HepG2 (cell line): ENCODE measurements at regions not wholly inside any gene's neighbourhood (a gene's known extent, or its start where the extent isn't known, plus 50 kb on each side); places are given as distances from the start of the nearest gene placed in this dataset.

Source experiments
- ATAC-seq: fragments of 200-7000 bp; cut with Tn5 transposase; 3 replicates; pipeline ENCODE4 v1.9.1; 2020; ENCODE audit warnings: mild to moderate bottlenecking, moderate library complexity
- BruUV-seq: library from RNA; stranded (reverse); fragments of 400-500 nt; replicated peaks from 2 replicates; lab custom pipeline; 2021; lab: Mats Ljungman, UMichigan
- CTCF ChIA-PET: fragments of 300-600 bp; formaldehyde crosslinking; extraction: SDS; loops from one replicate; lab custom pipeline; 2021; ENCODE audit warnings: low total read pairs, inconsistent platforms, low intra/inter-chr PET ratio; lab: Yijun Ruan, JAX
- POLR2A ChIA-PET: fragments of 350-600 bp; sonication (Branson Sonifier 250); formaldehyde crosslinking; loops from one replicate; lab custom pipeline; 2020; ENCODE audit warnings: antibody characterized with exemption, inconsistent platforms; lab: Yijun Ruan, JAX
- DNase-seq: peaks from one replicate; pipeline ENCODE4 v3.0.0-alpha.2; 2015; ENCODE audit warnings: low spot score
- FAIRE-seq: peaks from 3 replicates; lab custom pipeline; 2011; peaks lifted over from hg19 to GRCh38; lab: Jason Lieb, UNC
- H2AFZ ChIP-seq: one replicate; pipeline ENCODE4 v1.6.1; 2011; ENCODE audit warnings: low read length, inconsistent platforms
- H3K27ac ChIP-seq: fragments of 300-600 bp; 3 replicates; pipeline ENCODE4 v1.8.0; 2011; ENCODE audit warnings: mixed run types, mild to moderate bottlenecking, mixed read lengths, low read length, inconsistent platforms; ENCODE audit not compliant: insufficient read depth; ENCODE audit errors: extremely low read length
- H3K27me3 ChIP-seq, 2 experiments: fragments of 200-600 bp in 1 of 2; 2 replicates in 1 of 2; 3 replicates in 1 of 2; pipeline versions ENCODE4 v1.6.0 to v1.8.0; 2011; ENCODE audit warnings: low read length in 2 of 2, mild to moderate bottlenecking in 2 of 2, moderate library complexity in 2 of 2, inconsistent platforms in 1 of 2; ENCODE audit not compliant: insufficient read depth in 2 of 2, control insufficient read depth in 1 of 2
- H3K36me3 ChIP-seq, 2 experiments: fragments of 200-600 bp in 1 of 2; replicated peaks in 1 of 2; 2 replicates in 1 of 2; 3 replicates in 1 of 2; pipeline versions ENCODE4 v1.5.1 to v1.8.0; 2011; ENCODE audit warnings: low read length in 2 of 2, inconsistent platforms in 1 of 2; ENCODE audit not compliant: insufficient read depth in 2 of 2, control insufficient read depth in 1 of 2
- H3K4me1 ChIP-seq: 2 replicates; pipeline ENCODE4 v1.5.1; 2012; ENCODE audit warnings: low read length, inconsistent platforms; ENCODE audit not compliant: insufficient read depth
- H3K4me2 ChIP-seq: 2 replicates; pipeline ENCODE4 v1.6.0; 2011; ENCODE audit warnings: low read depth, low read length, inconsistent platforms
- H3K4me3 ChIP-seq, 3 experiments: fragments of 200-600 bp in 1 of 3; sonication (generic), shearing (Covaris generic) in 1 of 3; replicated peaks in 1 of 3; 2 replicates each; pipeline ENCODE4 v1.5.1; 2011 to 2016; ENCODE audit warnings: low read length in 3 of 3, inconsistent platforms in 2 of 3, low read depth in 2 of 3, mild to moderate bottlenecking in 2 of 3, control low read depth in 1 of 3, mixed read lengths in 1 of 3; ENCODE audit not compliant: insufficient read depth in 1 of 3
- H3K79me2 ChIP-seq: one replicate; pipeline ENCODE4 v1.6.1; 2011; ENCODE audit warnings: low read length, inconsistent platforms; ENCODE audit not compliant: insufficient read depth
- H3K9ac ChIP-seq: 2 replicates; pipeline ENCODE4 v1.6.0; 2011; ENCODE audit warnings: mild to moderate bottlenecking, low read depth, low read length, inconsistent platforms; ENCODE audit not compliant: insufficient read depth
- H3K9me3 ChIP-seq: 2 replicates; pipeline ENCODE4 v1.5.1; 2012; ENCODE audit warnings: mild to moderate bottlenecking, low read length
- H4K20me1 ChIP-seq: 2 replicates; pipeline ENCODE4 v1.6.0; 2011; ENCODE audit warnings: inconsistent platforms, mild to moderate bottlenecking, low read length, moderate library complexity; ENCODE audit not compliant: insufficient read depth
- EP300 ChIP-seq, 3 experiments: sonication (generic) in 1 of 3; formaldehyde crosslinking in 1 of 3; IDR thresholded peaks; 2 replicates each; pipeline versions ENCODE4 v1.5.1 to v1.6.1; 2011 to 2020; ENCODE audit warnings: low read depth in 2 of 3, low read length in 2 of 3, borderline replicate concordance in 1 of 3, improper control_type of control experiment in 1 of 3, mild to moderate bottlenecking in 1 of 3, missing genetic modification reagents in 1 of 3, moderate library complexity in 1 of 3
- GABPA ChIP-seq, 2 experiments: IDR thresholded peaks; 2 replicates each; pipeline ENCODE4 v1.6.1; 2011 to 2016; ENCODE audit warnings: low read depth in 2 of 2, low read length in 1 of 2, missing biosample characterization in 1 of 2, missing genetic modification characterization in 1 of 2
- HNRNPL ChIP-seq: fragments of 200-400 bp; formaldehyde crosslinking; IDR thresholded peaks from 2 replicates; pipeline ENCODE4 v1.6.1; 2017; ENCODE audit warnings: mild to moderate bottlenecking, low read depth, low read length
- IRF2 ChIP-seq: IDR thresholded peaks from 2 replicates; pipeline ENCODE4 v1.6.1; 2018; ENCODE audit warnings: missing genetic modification reagents, missing compliant biosample characterization
- JDP2 ChIP-seq: sonication (generic); formaldehyde crosslinking; IDR thresholded peaks from 2 replicates; pipeline ENCODE4 v1.8.1; 2022; ENCODE audit warnings: missing genetic modification reagents, borderline replicate concordance
- KDM3A ChIP-seq: IDR thresholded peaks from 2 replicates; pipeline ENCODE4 v1.6.1; 2018; ENCODE audit warnings: low read depth, missing compliant biosample characterization
- KLF15 ChIP-seq: sonication (generic); formaldehyde crosslinking; IDR thresholded peaks from 2 replicates; pipeline ENCODE4 v1.8.1; 2023; ENCODE audit warnings: borderline replicate concordance, mild to moderate bottlenecking, inconsistent platforms, missing genetic modification reagents, mixed read lengths
- MTF1 ChIP-seq: sonication (generic); formaldehyde crosslinking; IDR thresholded peaks from 2 replicates; pipeline ENCODE4 v1.5.0; 2020; ENCODE audit warnings: missing genetic modification reagents
- MXD4 ChIP-seq: IDR thresholded peaks from 2 replicates; pipeline ENCODE4 v1.6.1; 2016; ENCODE audit warnings: mild to moderate bottlenecking, missing biosample characterization, missing genetic modification reagents
- NR1H2 ChIP-seq: sonication (generic); formaldehyde crosslinking; IDR thresholded peaks from 2 replicates; pipeline ENCODE4 v1.8.1; 2022; ENCODE audit warnings: low read depth, missing genetic modification reagents, borderline replicate concordance
- PHB2 ChIP-seq: fragments of 450-650 bp; IDR thresholded peaks from 2 replicates; pipeline ENCODE4 v1.6.1; 2018; ENCODE audit not compliant: partially characterized antibody
- PRMT3 ChIP-seq: sonication (generic); formaldehyde crosslinking; IDR thresholded peaks from 2 replicates; pipeline ENCODE4 v1.8.1; 2022; ENCODE audit warnings: low read depth, mild to moderate bottlenecking, moderate library complexity, missing genetic modification reagents, borderline replicate concordance
- SIN3B ChIP-seq: fragments of 150-350 bp; IDR thresholded peaks from 2 replicates; pipeline ENCODE4 v1.6.1; 2014; ENCODE audit warnings: low read length
- TCF12 ChIP-seq, 2 experiments: fragments of 450-650 bp in 1 of 2; sonication (generic) in 1 of 2; formaldehyde crosslinking in 1 of 2; IDR thresholded peaks; 2 replicates each; pipeline versions ENCODE4 v1.6.1 to v1.8.0; 2017 to 2022; ENCODE audit warnings: antibody characterized with exemption in 1 of 2, mild to moderate bottlenecking in 1 of 2, missing genetic modification reagents in 1 of 2, moderate library complexity in 1 of 2
- ZNF274 ChIP-seq: sonication (generic); formaldehyde crosslinking; IDR thresholded peaks from 2 replicates; pipeline ENCODE4 v1.5.1; 2020; ENCODE audit warnings: mild to moderate bottlenecking, missing genetic modification reagents
- ZNF460 ChIP-seq: sonication (generic); formaldehyde crosslinking; IDR thresholded peaks from 2 replicates; pipeline ENCODE4 v1.5.1; 2020; ENCODE audit warnings: missing genetic modification reagents, mild to moderate bottlenecking, borderline replicate concordance
- ZNF674 ChIP-seq: sonication (generic); formaldehyde crosslinking; IDR thresholded peaks from 2 replicates; pipeline ENCODE4 v1.5.0; 2020; ENCODE audit warnings: low read depth, mild to moderate bottlenecking, missing genetic modification reagents
- WGBS: methylation state at CpG from one replicate; pipeline ENCODE4 v1.1.6; 2017; ENCODE audit warnings: low lambda C conversion rate; 5-methylcytosine and 5-hydroxymethylcytosine counted together
- in situ Hi-C: cut with HindIII; loops from 2 replicates; pipeline ENCODE4 v1.10.0; 2017; ENCODE audit warnings: low pct_unique_long_range_greater_than_20kb; ENCODE audit not compliant: extremely low pct_ligation_motif_present
- intact Hi-C: fragments of 100-400 bp; cut with micrococcal nuclease; formaldehyde crosslinking; loops from one replicate; pipeline ENCODE4 v1.10.0; 2022; ENCODE audit not compliant: unreplicated experiment

DNA sequence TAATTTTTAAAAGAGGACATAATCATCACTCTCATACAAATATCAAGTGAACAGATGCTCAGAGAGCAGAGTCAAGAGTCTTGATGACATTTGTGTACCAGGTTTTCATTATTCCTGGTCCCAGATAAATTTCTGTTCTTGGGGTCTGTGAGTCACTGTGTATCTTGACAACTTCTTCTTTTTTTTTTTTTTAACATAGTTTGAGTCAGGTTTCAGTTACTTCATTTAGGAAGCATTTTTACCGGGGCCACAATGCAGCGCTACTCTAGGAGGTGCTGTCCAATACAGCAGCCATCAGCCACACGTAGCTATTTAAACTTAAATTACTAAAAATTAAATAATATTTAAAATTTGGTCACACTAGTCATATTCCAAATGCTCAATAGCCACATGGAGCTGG, 188.1 kb upstream of the SAMSN1 start:
- ATAC-seq: no peak
- POLR2A ChIA-PET: no interaction called here
- BruUV-seq: no TSS peak

GRCh38 chr21:14725219-14725618, 179.1 kb upstream of the SAMSN1 start:
- no peak overlapping the region for H3K4me2 ChIP-seq
- in situ Hi-C loops: no loop called here
- no TSS peak for BruUV-seq
- H3K36me3 ChIP-seq: no peaks in the 10 kb centered on the region
- no peaks in the 10 kb centered on the region for H4K20me1 ChIP-seq
- ATAC-seq: no peak
- ChIA-PET CTCF (no interaction called here), POLR2A (no interaction called here)
- intact Hi-C loops: no loop called here
- DNase-seq: no peak
- H3K4me1 ChIP-seq: no peaks in the 10 kb centered on the region
- no peaks in the 10 kb centered on the region for H3K79me2 ChIP-seq
- TF ChIP-seq JDP2 (CRISPR knock-in tag) (no peak), KLF15 (CRISPR knock-in tag) (no peak), PRMT3 (no peak), KDM3A (CRISPR knock-in tag) (no peak), EP300 (IDR thresholded peaks at IDR 0.05; ENCODE audit: low read depth in 2 of 2, low read length in 2 of 2) (no peak), EP300 (CRISPR knock-in tag; IDR thresholded peaks at IDR 0.05; ENCODE audit: borderline replicate concordance) (no peak), ZNF460 (CRISPR knock-in tag) (no peak), TCF12 (IDR thresholded peaks at IDR 0.05) (no peak), TCF12 (CRISPR knock-in tag; IDR thresholded peaks at IDR 0.05) (no peak), IRF2 (CRISPR knock-in tag) (no peak), HNRNPL (no peak), SIN3B (no peak), MXD4 (no peak), GABPA (IDR thresholded peaks at IDR 0.05; ENCODE audit: low read depth, low read length) (no peak), GABPA (CRISPR knock-in tag; IDR thresholded peaks at IDR 0.05; ENCODE audit: low read depth) (no peak)
- WGBS: 44% methylated on average over 4 of the region's 4 CpGs
- H3K9me3 ChIP-seq: no peaks in the 10 kb centered on the region
- no peak overlapping the region for H3K4me3 ChIP-seq
- no peaks in the 10 kb centered on the region; a peak in 1 of 5 replicates for H3K27me3 ChIP-seq
- no peak overlapping the region for H3K27ac ChIP-seq
- FAIRE-seq: no peak
- H3K9ac ChIP-seq: no peak overlapping the region
- no peak overlapping the region for H2AFZ ChIP-seq

More for the DNA sequence above, 188.1 kb upstream of the SAMSN1 start:
- intact Hi-C loops: no loop called here
- DNase-seq: no peak
- Histone ChIP-seq H3K27ac (no peak overlapping the region), H3K27me3 (no peaks in the 10 kb centered on the region), H3K9me3 (no peaks in the 10 kb centered on the region), H2AFZ (no peak overlapping the region), H3K9ac (no peak overlapping the region), H3K79me2 (no peaks in the 10 kb centered on the region), H3K36me3 (no peaks in the 10 kb centered on the region), H3K4me2 (no peak overlapping the region), H3K4me3 (no peak overlapping the region), H4K20me1 (no peaks in the 10 kb centered on the region)
- 45% methylated on average over 3 of the region's 3 CpGs for WGBS
- CTCF ChIA-PET: no interaction called here
- in situ Hi-C loops: no loop called here
- FAIRE-seq: no peak
- TF ChIP-seq NR1H2 (CRISPR knock-in tag): no peak
- TF ChIP-seq ZNF274 (CRISPR knock-in tag): no peak
- no peak for TF ChIP-seq PHB2
- TF ChIP-seq ZNF674 (CRISPR knock-in tag): no peak
- no peak for TF ChIP-seq MTF1
- TF ChIP-seq, all 625 proteins: peak for 0
- H3K4me1 ChIP-seq: no peaks in the 10 kb centered on the region
